GM23338 (cell line): ENCODE measurements at regions not wholly inside any gene's neighbourhood (a gene's known extent, or its start where the extent isn't known, plus 50 kb on each side); places are given as distances from the start of the nearest gene placed in this dataset.

ENCODE experiments used
- ATAC-seq: fragments of 200-7000 bp; cut with Tn5 transposase; 3 replicates; pipeline ENCODE4 v1.9.1; 2020
- DNase-seq: peaks from one replicate; pipeline ENCODE4 v3.0.0-alpha.2; 2015; ENCODE audit warnings: low spot score
- H2AFZ ChIP-seq: fragments of 200-600 bp; sonication (generic); 2 replicates; pipeline ENCODE4 v1.8.0; 2016; ENCODE audit warnings: antibody characterized with exemption, mild to moderate bottlenecking, moderate library complexity
- H3F3A ChIP-seq: fragments of 200-600 bp; sonication (generic); replicated peaks from 2 replicates; pipeline ENCODE4 v1.8.0; 2017; ENCODE audit warnings: antibody characterized with exemption, mixed run types, low read depth
- H3K27ac ChIP-seq: fragments of 200-600 bp; sonication (generic); 2 replicates; pipeline ENCODE4 v1.6.1; 2016; ENCODE audit warnings: low read depth
- H3K27me3 ChIP-seq: fragments of 200-600 bp; sonication (generic); 2 replicates; pipeline ENCODE4 v1.8.0; 2016; ENCODE audit warnings: mild to moderate bottlenecking, mixed run types, moderate library complexity; ENCODE audit not compliant: insufficient read depth
- H3K36me3 ChIP-seq: fragments of 200-600 bp; sonication (generic); 2 replicates; pipeline ENCODE4 v1.8.0; 2016; ENCODE audit warnings: mild to moderate bottlenecking; ENCODE audit not compliant: insufficient read depth
- H3K4me1 ChIP-seq: fragments of 200-600 bp; sonication (generic); 2 replicates; pipeline ENCODE4 v1.8.0; 2016; ENCODE audit warnings: mild to moderate bottlenecking, moderate library complexity; ENCODE audit not compliant: insufficient read depth
- H3K4me2 ChIP-seq: fragments of 200-600 bp; sonication (generic); 2 replicates; pipeline ENCODE4 v1.7.1; 2017; ENCODE audit warnings: mixed run types
- H3K4me3 ChIP-seq: fragments of 200-600 bp; sonication (generic); 2 replicates; pipeline ENCODE4 v1.6.1; 2016; ENCODE audit warnings: mixed run types
- H3K79me2 ChIP-seq: fragments of 200-600 bp; sonication (generic); replicated peaks from 2 replicates; pipeline ENCODE4 v1.8.0; 2017; ENCODE audit warnings: mild to moderate bottlenecking; ENCODE audit not compliant: insufficient read depth
- H3K9me2 ChIP-seq: fragments of 200-600 bp; sonication (generic); 2 replicates; pipeline ENCODE4 v1.8.0; 2017; ENCODE audit not compliant: insufficient read depth
- H4K20me1 ChIP-seq: fragments of 200-600 bp; sonication (generic); replicated peaks from 2 replicates; pipeline ENCODE4 v1.8.0; 2017; ENCODE audit warnings: mild to moderate bottlenecking; ENCODE audit not compliant: insufficient read depth
- H3K27ac Mint-ChIP-seq: 2 replicates; pipeline ENCODE4 v1.8.0; 2020; ENCODE audit warnings: inconsistent platforms, mild to moderate bottlenecking, moderate library complexity, mixed read lengths
- H3K27me3 Mint-ChIP-seq: 3 replicates; pipeline ENCODE4 v1.8.0; 2022; ENCODE audit warnings: low read depth, mild to moderate bottlenecking, moderate library complexity, mixed read lengths, inconsistent platforms; ENCODE audit not compliant: insufficient read depth, poor library complexity
- H3K36me3 Mint-ChIP-seq: 3 replicates; pipeline ENCODE4 v1.8.0; 2021; ENCODE audit warnings: low read depth, mild to moderate bottlenecking, inconsistent platforms, moderate library complexity, mixed read lengths
- H3K4me1 Mint-ChIP-seq: 3 replicates; pipeline ENCODE4 v1.8.0; 2020; ENCODE audit warnings: mild to moderate bottlenecking, inconsistent platforms, mixed read lengths
- H3K4me3 Mint-ChIP-seq: 3 replicates; pipeline ENCODE4 v1.8.0; 2021; ENCODE audit warnings: moderate library complexity, mild to moderate bottlenecking, inconsistent platforms, mixed read lengths
- H3K9me3 Mint-ChIP-seq: 3 replicates; pipeline ENCODE4 v1.8.0; 2020; ENCODE audit warnings: moderate library complexity, mild to moderate bottlenecking, inconsistent platforms, mixed read lengths
- CREB1 ChIP-seq: fragments of 250-450 bp; sonication (Bioruptor Pico); IDR thresholded peaks from 2 replicates; pipeline ENCODE4 v1.5.0; 2020; ENCODE audit warnings: low read depth, mild to moderate bottlenecking, moderate library complexity
- EZH2 ChIP-seq: fragments of 200-600 bp; sonication (generic); IDR thresholded peaks from one replicate; pipeline ENCODE4 v1.8.0; 2017; ENCODE audit warnings: antibody characterized with exemption, mild to moderate bottlenecking, low read depth; ENCODE audit not compliant: unreplicated experiment
- JUNB ChIP-seq: IDR thresholded peaks from one replicate; pipeline ENCODE4 v1.6.1; 2016; ENCODE audit warnings: antibody characterized with exemption; ENCODE audit not compliant: unreplicated experiment
- POLR2AphosphoS5 ChIP-seq: IDR thresholded peaks from 2 replicates; pipeline ENCODE4 v1.6.1; 2016; ENCODE audit warnings: antibody characterized with exemption, low read depth
- REST ChIP-seq: IDR thresholded peaks from one replicate; pipeline ENCODE4 v1.6.1; 2018; ENCODE audit warnings: antibody characterized with exemption; ENCODE audit not compliant: unreplicated experiment
- STAT1 ChIP-seq: IDR thresholded peaks from one replicate; pipeline ENCODE4 v1.6.1; 2016; ENCODE audit warnings: antibody characterized with exemption; ENCODE audit not compliant: unreplicated experiment
- ZNF331 ChIP-seq: fragments of 250-450 bp; sonication (Bioruptor Pico); IDR thresholded peaks from 2 replicates; pipeline ENCODE4 v1.5.0; 2020; ENCODE audit warnings: low read depth, mild to moderate bottlenecking, moderate library complexity
- TF ChIP-seq, protein P1 (sequence below), 2 experiments: fragments of 200-600 bp in 1 of 2; sonication (generic) in 1 of 2; conservative IDR thresholded peaks; 2 replicates each; pipeline versions ENCODE4 v1.5.1 to v1.6.1; 2016 to 2017; ENCODE audit warnings: antibody characterized with exemption in 2 of 2, low read depth in 2 of 2, mild to moderate bottlenecking in 2 of 2, moderate library complexity in 1 of 2
- TF ChIP-seq, protein P2 (sequence below): IDR thresholded peaks from 2 replicates; pipeline ENCODE4 v1.6.1; 2016; ENCODE audit warnings: antibody characterized with exemption

DNA sequence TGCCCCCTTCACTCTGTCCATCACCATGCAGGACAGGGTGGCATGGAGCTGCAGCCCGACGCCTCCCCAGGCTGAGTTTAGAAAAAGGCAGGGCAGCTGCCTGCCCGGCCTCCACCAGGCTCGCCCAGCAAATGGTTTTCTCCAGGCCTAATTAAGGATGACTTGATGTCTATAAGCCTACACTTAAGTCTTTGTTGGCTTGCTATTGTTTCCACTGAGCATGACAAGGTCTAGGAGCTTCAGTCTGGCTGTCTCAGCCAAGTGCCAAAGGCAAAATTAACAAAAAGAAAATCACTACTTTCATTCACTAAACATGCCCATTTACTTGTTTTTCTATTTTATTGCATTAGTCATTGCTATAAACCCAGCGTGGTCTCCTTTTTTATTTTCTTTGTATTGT, 372.2 kb downstream of the INSIG2 start (continued):
- no peak for TF ChIP-seq REST

- Histone ChIP-seq H3K4me1 (no peaks in the 10 kb centered on the region), H3K36me3 (no peaks in the 10 kb centered on the region), H2AFZ (no peak overlapping the region), H3K79me2 (no peaks in the 10 kb centered on the region), H3K4me3 (no peak overlapping the region), H4K20me1 (no peaks in the 10 kb centered on the region), H3F3A (no peaks in the 10 kb centered on the region), H3K27me3 (no peaks in the 10 kb centered on the region), H3K9me2 (no peaks in the 10 kb centered on the region), H3K4me2 (no peak overlapping the region), H3K27ac (no peak overlapping the region)
- ATAC-seq (no peak), DNase-seq (no peak)
- Mint-ChIP-seq H3K36me3 (no peaks in the 10 kb centered on the region), H3K27ac (no peak overlapping the region), H3K4me1 (peaks cover 3% of the 10 kb centered on the region; the same call in 2 of the 3 replicates), H3K27me3 (peaks cover 3% of the 10 kb centered on the region), H3K4me3 (no peak overlapping the region), H3K9me3 (no peaks in the 10 kb centered on the region; the same call in 2 of the 3 replicates)
- no peak for TF ChIP-seq STAT1
- TF ChIP-seq, protein P1, sequence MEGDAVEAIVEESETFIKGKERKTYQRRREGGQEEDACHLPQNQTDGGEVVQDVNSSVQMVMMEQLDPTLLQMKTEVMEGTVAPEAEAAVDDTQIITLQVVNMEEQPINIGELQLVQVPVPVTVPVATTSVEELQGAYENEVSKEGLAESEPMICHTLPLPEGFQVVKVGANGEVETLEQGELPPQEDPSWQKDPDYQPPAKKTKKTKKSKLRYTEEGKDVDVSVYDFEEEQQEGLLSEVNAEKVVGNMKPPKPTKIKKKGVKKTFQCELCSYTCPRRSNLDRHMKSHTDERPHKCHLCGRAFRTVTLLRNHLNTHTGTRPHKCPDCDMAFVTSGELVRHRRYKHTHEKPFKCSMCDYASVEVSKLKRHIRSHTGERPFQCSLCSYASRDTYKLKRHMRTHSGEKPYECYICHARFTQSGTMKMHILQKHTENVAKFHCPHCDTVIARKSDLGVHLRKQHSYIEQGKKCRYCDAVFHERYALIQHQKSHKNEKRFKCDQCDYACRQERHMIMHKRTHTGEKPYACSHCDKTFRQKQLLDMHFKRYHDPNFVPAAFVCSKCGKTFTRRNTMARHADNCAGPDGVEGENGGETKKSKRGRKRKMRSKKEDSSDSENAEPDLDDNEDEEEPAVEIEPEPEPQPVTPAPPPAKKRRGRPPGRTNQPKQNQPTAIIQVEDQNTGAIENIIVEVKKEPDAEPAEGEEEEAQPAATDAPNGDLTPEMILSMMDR (conservative IDR thresholded peaks at IDR 0.05; ENCODE audit: low read depth in 2 of 2): 0 out of 4 replicates have a peak, but pooled peaks of 1 of the 2 experiments have one; percentile 16
- no peak for TF ChIP-seq ZNF331
Observed at GRCh38 chr2:118459426-118459825, 371.2 kb downstream of the INSIG2 start.

GRCh38 chr2:118457951-118458350, 369.7 kb downstream of the INSIG2 start:
- Histone ChIP-seq H3K4me2 (no peak overlapping the region), H3F3A (no peaks in the 10 kb centered on the region), H3K4me3 (no peak overlapping the region), H3K27me3 (no peaks in the 10 kb centered on the region), H4K20me1 (no peaks in the 10 kb centered on the region), H3K4me1 (no peaks in the 10 kb centered on the region), H3K9me2 (peaks cover 6% of the 10 kb centered on the region; the same call in 1 of the 2 replicates), H3K27ac (no peak overlapping the region), H3K79me2 (no peaks in the 10 kb centered on the region), H3K36me3 (no peaks in the 10 kb centered on the region), H2AFZ (no peak overlapping the region)
- Mint-ChIP-seq H3K27ac (no peak overlapping the region), H3K36me3 (no peaks in the 10 kb centered on the region), H3K9me3 (no peaks in the 10 kb centered on the region; the same call in 2 of the 3 replicates), H3K4me3 (no peak overlapping the region), H3K4me1 (peaks cover 3% of the 10 kb centered on the region; the same call in 2 of the 3 replicates), H3K27me3 (peaks cover 3% of the 10 kb centered on the region)
- ATAC-seq: no peak
- DNase-seq: no peak
- TF ChIP-seq, protein P2, sequence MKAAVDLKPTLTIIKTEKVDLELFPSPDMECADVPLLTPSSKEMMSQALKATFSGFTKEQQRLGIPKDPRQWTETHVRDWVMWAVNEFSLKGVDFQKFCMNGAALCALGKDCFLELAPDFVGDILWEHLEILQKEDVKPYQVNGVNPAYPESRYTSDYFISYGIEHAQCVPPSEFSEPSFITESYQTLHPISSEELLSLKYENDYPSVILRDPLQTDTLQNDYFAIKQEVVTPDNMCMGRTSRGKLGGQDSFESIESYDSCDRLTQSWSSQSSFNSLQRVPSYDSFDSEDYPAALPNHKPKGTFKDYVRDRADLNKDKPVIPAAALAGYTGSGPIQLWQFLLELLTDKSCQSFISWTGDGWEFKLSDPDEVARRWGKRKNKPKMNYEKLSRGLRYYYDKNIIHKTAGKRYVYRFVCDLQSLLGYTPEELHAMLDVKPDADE: no peak
- TF ChIP-seq EZH2: no peak
- TF ChIP-seq STAT1: no peak
- no peak for TF ChIP-seq CREB1 (CRISPR knock-in tag)
- TF ChIP-seq POLR2AphosphoS5: no peak
- TF ChIP-seq JUNB: no peak
